Activated naive CD4-positive, alpha-beta T cell treated with anti-CD3 and anti-CD28 coated beads for 36 hours (primary cell): ENCODE measurements at regions not wholly inside any gene's neighbourhood (a gene's known extent, or its start where the extent isn't known, plus 50 kb on each side); places are given as distances from the start of the nearest gene placed in this dataset.

Experiments used
- CTCF ChIA-PET: fragments of 350-600 bp; sonication (Branson Sonifier 250); formaldehyde crosslinking; loops from one replicate; lab custom pipeline; 2021; ENCODE audit warnings: antibody characterized with exemption; lab: Charles Lee
- DNase-seq: peaks from one replicate; pipeline ENCODE4 v3.0.0-alpha.2; 2020
- H3K27ac Mint-ChIP-seq: one replicate; pipeline ENCODE4 v1.8.0; 2021; ENCODE audit warnings: mild to moderate bottlenecking, mixed read lengths
- H3K27me3 Mint-ChIP-seq: one replicate; pipeline ENCODE4 v1.8.0; 2021; ENCODE audit warnings: low read depth, mixed read lengths
- H3K36me3 Mint-ChIP-seq: one replicate; pipeline ENCODE4 v1.8.0; 2021; ENCODE audit warnings: low read depth, mixed read lengths
- H3K4me1 Mint-ChIP-seq: one replicate; pipeline ENCODE4 v1.8.0; 2021; ENCODE audit warnings: low read depth, mixed read lengths
- H3K4me3 Mint-ChIP-seq: one replicate; pipeline ENCODE4 v1.8.0; 2021; ENCODE audit warnings: mild to moderate bottlenecking, moderate library complexity, mixed read lengths
- H3K9me3 Mint-ChIP-seq: one replicate; pipeline ENCODE4 v1.8.0; 2021; ENCODE audit warnings: mixed read lengths
- intact Hi-C: fragments of 100-400 bp; cut with micrococcal nuclease; formaldehyde crosslinking; loops from one replicate; pipeline ENCODE4 v1.15.1; 2023

GRCh38 chr17:51442088-51442865 lies 181.9 kb downstream of the UTP18 start:
- intact Hi-C loops, result no loop called here
- Mint-ChIP-seq H3K27me3 (no peaks in the 10 kb centered on the region), H3K4me3 (no peak overlapping the region), H3K9me3 (no peaks in the 10 kb centered on the region), H3K27ac (no peak overlapping the region), H3K36me3 (no peaks in the 10 kb centered on the region), H3K4me1 (peaks cover 25% of the 10 kb centered on the region)
- no peak for DNase-seq
- CTCF ChIA-PET, result interaction anchor here (0.6 kb wide), 1 partner anchor 23 kb away, joined by 5 read pairs; no protein-coding TSS in a partner anchor

GRCh38 chr17:51443646-51444045 lies 183.3 kb downstream of the UTP18 start:
- H3K4me3 Mint-ChIP-seq, result no peak overlapping the region
- no peaks in the 10 kb centered on the region for H3K36me3 Mint-ChIP-seq
- peaks cover 4% of the 10 kb centered on the region for H3K9me3 Mint-ChIP-seq
- DNase-seq, result no peak
- no peaks in the 10 kb centered on the region for H3K27me3 Mint-ChIP-seq
- peaks cover 25% of the 10 kb centered on the region for H3K4me1 Mint-ChIP-seq
- CTCF ChIA-PET, result interaction anchor here (0.6 to 1.9 kb wide), 2 partner anchors 8 to 17 kb away, joined by 3 to 4 read pairs; no protein-coding TSS in a partner anchor
- no peak overlapping the region for H3K27ac Mint-ChIP-seq
- intact Hi-C loops, result no loop called here

DNA sequence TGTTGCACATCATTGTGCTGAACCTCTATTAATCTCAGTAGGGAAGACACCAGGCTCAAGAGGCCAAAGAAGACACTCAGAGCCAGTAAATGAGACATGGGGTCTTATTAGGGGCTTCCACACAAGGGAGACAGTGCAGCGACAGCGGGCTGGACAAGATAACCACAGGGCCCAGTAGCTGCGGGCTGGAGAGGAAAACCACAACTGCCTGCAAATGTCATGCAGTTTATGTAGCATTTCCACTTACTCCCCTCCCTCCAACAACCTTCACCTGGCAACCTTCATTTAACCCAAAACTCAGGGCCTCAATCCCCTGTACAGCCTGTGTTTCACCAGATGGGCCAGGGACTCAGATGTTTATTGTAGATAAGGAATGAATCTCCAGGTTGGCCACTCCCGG lies 185.6 kb downstream of the UTP18 start:
- Mint-ChIP-seq H3K27ac (no peak overlapping the region), H3K4me1 (peaks cover 9% of the 10 kb centered on the region), H3K4me3 (no peak overlapping the region), H3K36me3 (no peaks in the 10 kb centered on the region), H3K9me3 (peaks cover 4% of the 10 kb centered on the region), H3K27me3 (no peaks in the 10 kb centered on the region)
- CTCF ChIA-PET, result interaction anchor here (1.3 kb wide), 1 partner anchor 15 kb away, joined by 4 read pairs; no protein-coding TSS in a partner anchor
- intact Hi-C loops, result no loop called here
- DNase-seq, result no peak

- H3K4me1 Mint-ChIP-seq, result peaks cover 2% of the 10 kb centered on the region
- intact Hi-C loops, result no loop called here
- no peak overlapping the region for H3K4me3 Mint-ChIP-seq
- no peak for DNase-seq
- no peaks in the 10 kb centered on the region for H3K9me3 Mint-ChIP-seq
- CTCF ChIA-PET, result interaction anchor here (0.8 to 1.6 kb wide), 3 partner anchors 9 to 83 kb away, joined by 3 to 5 read pairs (median 3); no protein-coding TSS in a partner anchor
- no peaks in the 10 kb centered on the region for H3K27me3 Mint-ChIP-seq
- no peak overlapping the region for H3K27ac Mint-ChIP-seq
- no peaks in the 10 kb centered on the region for H3K36me3 Mint-ChIP-seq
These were observed 194.2 kb downstream of the UTP18 start for GRCh38 chr17:51454456-51454978.

GRCh38 chr17:51455211-51455610 lies 194.9 kb downstream of the UTP18 start:
- peaks cover 2% of the 10 kb centered on the region for H3K4me1 Mint-ChIP-seq
- intact Hi-C loops, result no loop called here
- no peak overlapping the region for H3K4me3 Mint-ChIP-seq
- H3K27ac Mint-ChIP-seq, result no peak overlapping the region
- no peaks in the 10 kb centered on the region for H3K9me3 Mint-ChIP-seq
- CTCF ChIA-PET, result interaction anchor here (1.6 kb wide), 1 partner anchor 84 kb away, joined by 5 read pairs; no protein-coding TSS in a partner anchor
- DNase-seq, result no peak
- no peaks in the 10 kb centered on the region for H3K36me3 Mint-ChIP-seq
- H3K27me3 Mint-ChIP-seq, result no peaks in the 10 kb centered on the region

DNA sequence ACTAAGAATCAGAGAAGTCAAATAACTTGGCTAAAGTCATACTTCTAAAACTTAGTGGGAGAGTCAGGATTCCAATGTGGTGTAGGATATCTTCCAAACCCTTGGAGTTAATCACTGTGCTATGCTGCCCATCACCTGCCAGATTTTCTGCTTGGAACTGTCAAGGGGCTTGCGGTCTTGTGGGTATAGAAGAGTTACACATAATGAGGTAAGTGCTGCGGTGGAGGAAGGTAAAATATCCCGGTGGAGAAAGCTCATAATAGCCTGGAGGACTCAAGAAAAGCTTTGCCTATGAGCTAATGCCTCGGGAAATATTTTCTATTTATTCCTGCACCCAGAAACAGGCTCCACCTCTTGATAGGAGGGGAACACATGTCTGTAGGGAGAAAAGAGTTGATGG lies 195.6 kb downstream of the UTP18 start:
- CTCF ChIA-PET, result no interaction called here
- DNase-seq, result no peak
- no peak overlapping the region for H3K4me3 Mint-ChIP-seq

DNA sequence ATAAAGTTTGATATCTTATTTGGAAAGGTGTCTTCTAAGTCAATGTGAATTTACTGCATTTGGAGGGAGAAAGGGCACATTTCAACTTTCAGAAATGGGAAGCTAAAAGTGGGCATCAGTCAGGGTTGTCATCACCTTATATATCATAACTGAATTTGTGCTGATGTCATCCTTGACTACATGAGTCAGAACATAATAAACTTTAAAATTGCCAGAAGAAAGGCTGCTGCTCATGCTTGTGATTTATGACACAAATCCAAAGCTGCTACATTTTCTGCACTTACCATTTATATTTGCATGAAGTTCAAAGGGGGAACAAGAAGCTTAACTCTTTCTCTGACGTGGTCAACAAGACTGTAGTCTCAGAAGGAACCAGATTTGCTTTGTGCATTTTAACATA lies 196.6 kb downstream of the UTP18 start:
- no peak overlapping the region for H3K4me3 Mint-ChIP-seq
- no peaks in the 10 kb centered on the region for H3K36me3 Mint-ChIP-seq
- no peaks in the 10 kb centered on the region for H3K9me3 Mint-ChIP-seq
- DNase-seq, result no peak
- intact Hi-C loops, result no loop called here
- CTCF ChIA-PET, result interaction anchor here (1.0 kb wide), 1 partner anchor 13 kb away, joined by 3 read pairs; no protein-coding TSS in a partner anchor
- H3K27ac Mint-ChIP-seq, result no peak overlapping the region
- no peaks in the 10 kb centered on the region for H3K27me3 Mint-ChIP-seq
- H3K4me1 Mint-ChIP-seq, result peaks cover 2% of the 10 kb centered on the region

More for the DNA sequence above, 195.6 kb downstream of the UTP18 start:
- intact Hi-C loops, result no loop called here
- no peak overlapping the region for H3K27ac Mint-ChIP-seq
- peaks cover 2% of the 10 kb centered on the region for H3K4me1 Mint-ChIP-seq
- no peaks in the 10 kb centered on the region for H3K9me3 Mint-ChIP-seq
- no peaks in the 10 kb centered on the region for H3K36me3 Mint-ChIP-seq
- no peaks in the 10 kb centered on the region for H3K27me3 Mint-ChIP-seq

DNA sequence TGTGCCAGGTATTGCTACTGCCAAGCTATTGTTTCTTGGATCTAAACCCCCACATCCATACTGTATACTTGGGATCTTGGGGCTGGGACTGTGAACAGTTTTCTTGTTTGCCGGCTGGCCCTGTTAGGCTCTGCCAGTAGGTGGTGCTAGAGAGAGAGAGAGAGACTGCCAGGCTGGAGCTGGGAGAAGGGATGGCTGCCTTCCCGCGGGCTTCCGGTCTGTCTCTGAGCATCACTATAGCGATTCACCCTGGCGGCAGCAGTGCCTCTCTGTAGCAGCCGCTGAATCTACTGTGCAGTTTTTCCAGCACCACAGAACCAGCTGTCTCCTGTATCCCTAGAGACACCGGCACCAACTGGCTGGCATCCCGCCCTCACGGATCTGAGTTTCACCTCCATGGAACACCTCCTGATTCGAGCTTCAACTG lies 201.2 kb downstream of the UTP18 start:
- DNase-seq, result peak; percentile 76
- intact Hi-C loops, result loop anchor here (1.0 to 2.0 kb wide), 2 partner anchors 75 to 91 kb away; no protein-coding TSS in a partner anchor
- H3K36me3 Mint-ChIP-seq, result no peaks in the 10 kb centered on the region
- H3K9me3 Mint-ChIP-seq, result no peaks in the 10 kb centered on the region
- H3K27me3 Mint-ChIP-seq, result no peaks in the 10 kb centered on the region
- no peak overlapping the region for H3K4me3 Mint-ChIP-seq
- CTCF ChIA-PET, result interaction anchor here (0.6 to 4.1 kb wide), 29 partner anchors 9 to 303 kb away, joined by 3 to 18 read pairs (median 4); no protein-coding TSS in a partner anchor
- no peak overlapping the region for H3K27ac Mint-ChIP-seq
- peaks cover 2% of the 10 kb centered on the region for H3K4me1 Mint-ChIP-seq

DNA sequence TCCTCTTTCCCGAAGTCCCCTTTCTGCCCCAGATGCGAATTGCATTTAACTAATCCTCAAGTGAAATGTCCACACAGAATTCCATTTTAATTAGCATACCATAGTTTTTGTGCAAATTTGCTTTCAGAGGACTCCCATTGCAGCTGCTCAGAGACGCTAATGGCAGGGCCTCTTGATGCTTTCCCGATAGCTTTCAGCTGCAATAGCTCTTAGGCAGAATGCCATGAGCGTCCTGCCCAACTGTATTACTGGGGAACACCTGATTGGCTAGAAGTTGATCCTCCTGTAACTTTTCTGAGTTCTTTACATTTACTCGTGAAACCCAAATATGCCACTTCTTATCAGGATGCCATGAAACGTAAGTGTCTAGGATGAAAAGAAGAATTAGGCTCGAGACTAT lies 203.0 kb downstream of the UTP18 start:
- DNase-seq, result no peak
- H3K9me3 Mint-ChIP-seq, result no peaks in the 10 kb centered on the region
- no peaks in the 10 kb centered on the region for H3K4me1 Mint-ChIP-seq
- CTCF ChIA-PET, result interaction anchor here (0.8 to 4.1 kb wide), 7 partner anchors 8 to 122 kb away, joined by 3 to 18 read pairs (median 4); no protein-coding TSS in a partner anchor
- H3K4me3 Mint-ChIP-seq, result no peak overlapping the region
- H3K27ac Mint-ChIP-seq, result no peak overlapping the region
- intact Hi-C loops, result no loop called here
- H3K36me3 Mint-ChIP-seq, result no peaks in the 10 kb centered on the region
- no peaks in the 10 kb centered on the region for H3K27me3 Mint-ChIP-seq

GRCh38 chr17:51467336-51467735 lies 207.0 kb downstream of the UTP18 start:
- no peak for DNase-seq
- Mint-ChIP-seq H3K27me3 (no peaks in the 10 kb centered on the region), H3K27ac (no peak overlapping the region), H3K9me3 (no peaks in the 10 kb centered on the region), H3K4me3 (no peak overlapping the region), H3K36me3 (no peaks in the 10 kb centered on the region), H3K4me1 (no peaks in the 10 kb centered on the region)
- CTCF ChIA-PET, result no interaction called here
- intact Hi-C loops, result no loop called here

DNA sequence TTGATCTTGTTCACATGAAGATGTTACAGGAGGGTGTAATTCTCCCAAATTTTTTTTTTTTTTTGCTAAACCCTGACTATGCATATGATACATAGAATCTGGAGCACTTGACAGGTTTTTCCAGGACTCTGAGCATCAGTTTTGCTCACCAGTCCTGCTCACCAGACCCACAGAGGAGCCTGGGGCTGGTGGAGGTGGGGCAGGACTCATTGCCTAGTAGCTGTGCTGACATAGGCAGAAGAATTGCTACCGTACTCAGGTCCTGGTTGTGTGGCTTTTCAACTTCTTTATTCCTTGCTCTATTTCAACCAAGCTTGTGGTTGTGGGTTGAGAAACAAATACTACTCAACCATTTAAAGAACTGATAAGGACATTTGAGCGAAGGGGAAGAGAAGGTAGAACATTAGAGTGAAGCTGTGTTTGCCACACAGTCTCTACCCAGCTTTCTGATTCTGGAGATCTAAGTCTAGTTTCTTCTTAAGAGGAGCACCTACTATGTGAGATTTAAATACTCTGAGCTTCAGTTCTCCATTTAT lies 212.4 kb downstream of the UTP18 start:
- intact Hi-C loops, result no loop called here
- no peaks in the 10 kb centered on the region for H3K36me3 Mint-ChIP-seq
- peaks cover 4% of the 10 kb centered on the region for H3K4me1 Mint-ChIP-seq
- no peak overlapping the region for H3K27ac Mint-ChIP-seq
- no peak for DNase-seq
- no peak overlapping the region for H3K4me3 Mint-ChIP-seq
- H3K27me3 Mint-ChIP-seq, result no peaks in the 10 kb centered on the region
- no peaks in the 10 kb centered on the region for H3K9me3 Mint-ChIP-seq
- CTCF ChIA-PET, result interaction anchor here (0.6 to 2.3 kb wide), 4 partner anchors 11 to 18 kb away, joined by 3 to 12 read pairs (median 4); no protein-coding TSS in a partner anchor

GRCh38 chr17:51474764-51475163 lies 214.4 kb downstream of the UTP18 start:
- Mint-ChIP-seq H3K27me3 (no peaks in the 10 kb centered on the region), H3K9me3 (no peaks in the 10 kb centered on the region), H3K4me1 (peaks cover 4% of the 10 kb centered on the region), H3K36me3 (no peaks in the 10 kb centered on the region), H3K27ac (no peak overlapping the region), H3K4me3 (no peak overlapping the region)
- intact Hi-C loops, result no loop called here
- no peak for DNase-seq
- CTCF ChIA-PET, result no interaction called here
